K562 (cell line): ENCODE measurements at regions not wholly inside any gene's neighbourhood (a gene's known extent, or its start where the extent isn't known, plus 50 kb on each side); places are given as distances from the start of the nearest gene placed in this dataset.

Experiments used
- ATAC-seq: fragments of 200-7000 bp; cut with Tn5 transposase; 3 replicates; pipeline ENCODE4 v1.9.1; 2020; ENCODE audit warnings: moderate library complexity
- BruUV-seq: library from RNA; stranded (reverse); fragments of 400-500 nt; replicated peaks from 2 replicates; lab custom pipeline; 2021; lab: Mats Ljungman, UMichigan
- CTCF ChIA-PET: fragments of 300-600 bp; formaldehyde crosslinking; extraction: SDS; loops from one replicate; lab custom pipeline; 2021; ENCODE audit warnings: low intra/inter-chr PET ratio; lab: Yijun Ruan, JAX
- POLR2A ChIA-PET: fragments of 300-600, 350-650 bp; sonication (Branson Sonifier 250); formaldehyde crosslinking; extraction: SDS; loops from one replicate; lab custom pipeline; 2021; ENCODE audit warnings: antibody characterized with exemption, inconsistent platforms; lab: Yijun Ruan, JAX
- DNase-seq, 4 experiments: peaks; one replicate each; pipeline versions ENCODE4 v3.0.0 to v3.0.0-alpha.2; 2011 to 2018; ENCODE audit warnings: low spot score in 3 of 4, mixed read lengths in 3 of 4; ENCODE audit errors: extremely low read depth in 1 of 4
- FAIRE-seq: peaks from 2 replicates; lab custom pipeline; 2011; peaks lifted over from hg19 to GRCh38; lab: Jason Lieb, UNC
- H2AFZ ChIP-seq: 2 replicates; pipeline ENCODE4 v1.6.0; 2011; ENCODE audit warnings: low read depth, low read length, control low read depth, inconsistent platforms
- H3K27ac ChIP-seq: fragments of 200-600 bp; 3 replicates; pipeline ENCODE4 v1.8.0; 2011; ENCODE audit warnings: low read depth, mild to moderate bottlenecking, control low read depth, inconsistent platforms, low read length, moderate library complexity, mixed read lengths; ENCODE audit errors: extremely low read depth
- H3K27me3 ChIP-seq, 2 experiments: fragments of 300-600 bp in 1 of 2; 2 replicates in 1 of 2; 3 replicates in 1 of 2; pipeline versions ENCODE4 v1.6.0 to v1.8.0; 2011; ENCODE audit warnings: inconsistent platforms in 2 of 2, low read length in 2 of 2, mild to moderate bottlenecking in 1 of 2, mixed read lengths in 1 of 2, moderate library complexity in 1 of 2; ENCODE audit not compliant: control insufficient read depth in 2 of 2, insufficient read depth in 2 of 2
- H3K36me3 ChIP-seq: fragments of 300-600 bp; 3 replicates; pipeline ENCODE4 v1.8.0; 2011; ENCODE audit warnings: mild to moderate bottlenecking, low read length, inconsistent platforms; ENCODE audit not compliant: control insufficient read depth, insufficient read depth
- H3K4me1 ChIP-seq, 2 experiments: fragments of 200-600 bp in 1 of 2; replicated peaks in 1 of 2; 2 replicates in 1 of 2; 3 replicates in 1 of 2; pipeline versions ENCODE4 v1.5.1 to v1.8.0; 2011; ENCODE audit warnings: inconsistent platforms in 2 of 2, low read length in 2 of 2, mild to moderate bottlenecking in 1 of 2, mixed read lengths in 1 of 2, moderate library complexity in 1 of 2; ENCODE audit not compliant: control insufficient read depth in 2 of 2, insufficient read depth in 2 of 2
- H3K4me2 ChIP-seq: 2 replicates; pipeline ENCODE4 v1.6.1; 2011; ENCODE audit warnings: low read length, control low read depth, inconsistent platforms, mixed read lengths; ENCODE audit not compliant: insufficient read depth
- H3K4me3 ChIP-seq: fragments of 200-600 bp; sonication (generic), shearing (Covaris generic); 2 replicates; pipeline ENCODE4 v1.5.1; 2016; ENCODE audit warnings: control low read depth, inconsistent platforms
- H3K79me2 ChIP-seq: fragments of 200-600 bp; 3 replicates; pipeline ENCODE4 v1.8.0; 2011; ENCODE audit warnings: low read length, inconsistent platforms; ENCODE audit not compliant: control insufficient read depth, insufficient read depth
- H3K9ac ChIP-seq, 2 experiments: 2 replicates each; pipeline versions ENCODE4 v1.6.0 to v1.6.1; 2011; ENCODE audit warnings: low read depth in 2 of 2, low read length in 2 of 2, control low read depth in 1 of 2, inconsistent platforms in 1 of 2, mild to moderate bottlenecking in 1 of 2, mixed read lengths in 1 of 2; ENCODE audit not compliant: insufficient read depth in 1 of 2
- H3K9me1 ChIP-seq: one replicate; pipeline ENCODE4 v1.6.0; 2011; ENCODE audit warnings: inconsistent platforms, mild to moderate bottlenecking, low read length, moderate library complexity; ENCODE audit not compliant: control insufficient read depth, insufficient read depth
- H3K9me3 ChIP-seq: replicated peaks from 2 replicates; pipeline ENCODE4 v1.5.1; 2011; ENCODE audit warnings: low read depth, low read length, inconsistent platforms; ENCODE audit not compliant: control insufficient read depth, insufficient read depth
- H4K20me1 ChIP-seq: replicated peaks from 2 replicates; pipeline ENCODE4 v1.6.1; 2011; ENCODE audit warnings: low read length, inconsistent platforms, mixed read lengths; ENCODE audit not compliant: control insufficient read depth, insufficient read depth
- DIDO1 ChIP-seq: fragments of 450-650 bp; IDR thresholded peaks from 2 replicates; pipeline ENCODE4 v1.6.1; 2016; ENCODE audit warnings: low read depth, missing biosample characterization, missing genetic modification characterization
- E2F3 ChIP-seq: fragments of 250-450 bp; sonication (Bioruptor Pico); IDR thresholded peaks from 2 replicates; pipeline ENCODE4 v1.4.0; 2020; ENCODE audit warnings: mild to moderate bottlenecking
- FUS ChIP-seq: fragments of 200-400 bp; formaldehyde crosslinking; optimal IDR thresholded peaks from 2 replicates; pipeline ENCODE3; 2017; ENCODE audit warnings: low read depth, low read length
- JUNB ChIP-seq: fragments of 450-650 bp; formaldehyde crosslinking; conservative IDR thresholded peaks from 2 replicates; pipeline ENCODE4 v1.4.0; 2020; ENCODE audit warnings: mild to moderate bottlenecking
- KLF6 ChIP-seq: fragments of 250-450 bp; sonication (Bioruptor Pico); IDR thresholded peaks from 2 replicates; pipeline ENCODE4 v1.4.0; 2020; ENCODE audit warnings: mild to moderate bottlenecking, moderate library complexity, borderline replicate concordance
- PYGO2 ChIP-seq: fragments of 450-650 bp; IDR thresholded peaks from 2 replicates; pipeline ENCODE4 v1.6.1; 2016; ENCODE audit warnings: mild to moderate bottlenecking, missing genetic modification characterization, moderate library complexity, missing compliant biosample characterization
- RAD21 ChIP-seq, 2 experiments: fragments of 250-450 bp in 1 of 2; fragments of 450-650 bp in 1 of 2; sonication (Bioruptor Pico) in 1 of 2; formaldehyde crosslinking in 1 of 2; IDR thresholded peaks in 1 of 2; conservative IDR thresholded peaks in 1 of 2; 2 replicates each; pipeline versions ENCODE4 v1.4.0 to v1.8.0; 2020 to 2022; ENCODE audit warnings: mild to moderate bottlenecking in 2 of 2, moderate library complexity in 1 of 2
- RNF2 ChIP-seq: sonication (generic); IDR thresholded peaks from 2 replicates; pipeline ENCODE4 v1.6.1; 2016
- SETDB1 ChIP-seq: IDR thresholded peaks from one replicate; pipeline ENCODE4 v1.6.1; 2012; ENCODE audit warnings: low read length, control low read depth, inconsistent platforms
- SFPQ ChIP-seq: fragments of 200-400 bp; formaldehyde crosslinking; IDR thresholded peaks from 2 replicates; pipeline ENCODE4 v1.6.1; 2017; ENCODE audit warnings: mild to moderate bottlenecking, low read depth, low read length, moderate library complexity
- SMAD3 ChIP-seq: fragments of 450-650 bp; formaldehyde crosslinking; conservative IDR thresholded peaks from 2 replicates; pipeline ENCODE4 v1.4.0; 2020; ENCODE audit warnings: mild to moderate bottlenecking
- STAT6 ChIP-seq: sonication (generic); formaldehyde crosslinking; IDR thresholded peaks from 2 replicates; pipeline ENCODE4 v1.8.1; 2023; ENCODE audit warnings: mild to moderate bottlenecking, missing genetic modification reagents
- ZC3H11A ChIP-seq: IDR thresholded peaks from 2 replicates; pipeline ENCODE4 v1.6.1; 2012; ENCODE audit warnings: low read depth, low read length, improper control_type of control experiment
- ZNF134 ChIP-seq: fragments of 250-450 bp; sonication (Bioruptor Pico); conservative IDR thresholded peaks from 2 replicates; pipeline ENCODE4 v1.4.0; 2020
- ZNF511 ChIP-seq: sonication (generic); formaldehyde crosslinking; IDR thresholded peaks from 2 replicates; pipeline ENCODE4 v1.8.0; 2022; ENCODE audit warnings: mild to moderate bottlenecking, missing genetic modification reagents
- WGBS: fragments of 100-300 bp; shearing (Covaris generic); methylation state at CpG from one replicate; pipeline ENCODE4 v1.1.6; 2016; ENCODE audit warnings: low coverage, mixed read lengths; ENCODE audit not compliant: insufficient coverage; ENCODE audit errors: missing lambda C conversion rate; 5-methylcytosine and 5-hydroxymethylcytosine counted together
- in situ Hi-C: fragments of 300-500 bp; cut with MboI; formaldehyde crosslinking; loops from 4 replicates; pipeline ENCODE4 v1.15.0; 2018; ENCODE audit warnings: inconsistent platforms, mixed read lengths
- intact Hi-C: fragments of 100-400 bp; cut with micrococcal nuclease; formaldehyde crosslinking; loops from 2 replicates; pipeline ENCODE4 v1.14.2; 2022

- intact Hi-C loops: no loop called here
- ATAC-seq: no peak
- no peak overlapping the region for H3K4me2 ChIP-seq
- no TSS peak for BruUV-seq
- WGBS: 0% methylated on average over 1 of the region's 1 CpG
- no peak for DNase-seq
- TF ChIP-seq DIDO1 (tag) (no peak), PYGO2 (tag) (no peak), RNF2 (no peak), SFPQ (no peak), ZNF134 (CRISPR knock-in tag) (no peak), JUNB (CRISPR knock-in tag) (no peak), FUS (no peak), STAT6 (CRISPR knock-in tag) (no peak), KLF6 (no peak), SETDB1 (no peak), E2F3 (CRISPR knock-in tag) (no peak), RAD21 (CRISPR knock-in tag; conservative IDR thresholded peaks at IDR 0.05 in 1 of 2, IDR thresholded peaks at IDR 0.05 in 1 of 2) (no peak), SMAD3 (CRISPR knock-in tag) (no peak), ZNF511 (no peak), ZC3H11A (no peak)
- no peak overlapping the region for H3K4me3 ChIP-seq
- POLR2A ChIA-PET: no interaction called here
- no peaks in the 10 kb centered on the region for H3K4me1 ChIP-seq
- in situ Hi-C loops: no loop called here
- H3K27me3 ChIP-seq: no peaks in the 10 kb centered on the region
- H3K27ac ChIP-seq: no peak overlapping the region
- no peaks in the 10 kb centered on the region for H3K36me3 ChIP-seq
- H3K79me2 ChIP-seq: no peaks in the 10 kb centered on the region
- no peak overlapping the region for H2AFZ ChIP-seq
- FAIRE-seq: no peak
- CTCF ChIA-PET: no interaction called here
- no peaks in the 10 kb centered on the region for H4K20me1 ChIP-seq
- no peak overlapping the region for H3K9ac ChIP-seq
- no peaks in the 10 kb centered on the region for H3K9me3 ChIP-seq
- no peaks in the 10 kb centered on the region for H3K9me1 ChIP-seq
Measured at GRCh38 chr7:83836028-83836427, 187.1 kb upstream of the SEMA3E start.
